Spinal cord (tissue), 9 donors: ENCODE measurements at regions not wholly inside any gene's neighbourhood (a gene's known extent, or its start where the extent isn't known, plus 50 kb on each side); places are given as distances from the start of the nearest gene placed in this dataset.

Experiments
- DNase-seq, 6 donors: peaks; one replicate each; pipeline versions ENCODE4 v3.0.0 to v3.0.0-alpha.2; 2013 to 2015; ENCODE audit warnings: low spot score in 6 of 6, low read depth in 4 of 6
- H3K27ac ChIP-seq: one replicate; pipeline ENCODE4 v1.5.1; 2013; ENCODE audit warnings: low read depth, low read length, control low read depth
- H3K27me3 ChIP-seq: one replicate; pipeline ENCODE4 v1.6.1; 2013; ENCODE audit warnings: low read length; ENCODE audit not compliant: control insufficient read depth, insufficient read depth
- H3K36me3 ChIP-seq: one replicate; pipeline ENCODE4 v1.6.1; 2013; ENCODE audit warnings: low read length; ENCODE audit not compliant: control insufficient read depth, insufficient read depth
- H3K4me1 ChIP-seq: one replicate; pipeline ENCODE4 v1.6.1; 2013; ENCODE audit warnings: low read length; ENCODE audit not compliant: control insufficient read depth, insufficient read depth
- H3K4me3 ChIP-seq: one replicate; pipeline ENCODE4 v1.5.1; 2013; ENCODE audit warnings: low read depth, low read length, control low read depth
- H3K9me3 ChIP-seq: one replicate; pipeline ENCODE4 v1.6.1; 2013; ENCODE audit warnings: low read length; ENCODE audit not compliant: control insufficient read depth, insufficient read depth
- WGBS: methylation state at CpG from one replicate; pipeline ENCODE4 v1.1.5; 2013; ENCODE audit warnings: missing lambda C conversion rate; ENCODE audit not compliant: insufficient coverage; 5-methylcytosine and 5-hydroxymethylcytosine counted together
- donor health status: healthy.

- no CpG with 5 or more reads among the region's 2 CpGs for WGBS
These were observed 133.2 kb downstream of the ADAMTS15 start for GRCh38 chr11:130581646-130582045.

GRCh38 chr11:130582176-130582575 lies 133.7 kb downstream of the ADAMTS15 start:
- H3K36me3 ChIP-seq = no peaks in the 10 kb centered on the region
- H3K4me1 ChIP-seq = peaks cover 18% of the 10 kb centered on the region
- WGBS = 100% methylated on average over 3 of the region's 5 CpGs
- no peak for DNase-seq
- peak overlapping the region; percentile 52 for H3K27ac ChIP-seq
- no peaks in the 10 kb centered on the region for H3K27me3 ChIP-seq
- H3K4me3 ChIP-seq = no peak overlapping the region
- H3K9me3 ChIP-seq = peaks cover 3% of the 10 kb centered on the region

More at GRCh38 chr11:130581646-130582045, 133.2 kb downstream of the ADAMTS15 start:
- Histone ChIP-seq H3K27ac (peak overlapping the region; percentile 52), H3K4me3 (no peak overlapping the region), H3K9me3 (no peaks in the 10 kb centered on the region), H3K4me1 (peaks cover 18% of the 10 kb centered on the region), H3K36me3 (no peaks in the 10 kb centered on the region), H3K27me3 (no peaks in the 10 kb centered on the region)
- DNase-seq = peak in 1 of 6 donors; percentile 18

GRCh38 chr11:130582981-130583380 lies 134.5 kb downstream of the ADAMTS15 start:
- H3K27ac ChIP-seq = peak overlapping the region; percentile 49
- H3K4me1 ChIP-seq = peaks cover 18% of the 10 kb centered on the region
- no peaks in the 10 kb centered on the region for H3K27me3 ChIP-seq
- DNase-seq = no peak
- no CpG with 5 or more reads among the region's 2 CpGs for WGBS
- H3K9me3 ChIP-seq = peaks cover 3% of the 10 kb centered on the region
- no peak overlapping the region for H3K4me3 ChIP-seq
- no peaks in the 10 kb centered on the region for H3K36me3 ChIP-seq

- Histone ChIP-seq H3K9me3 (peaks cover 3% of the 10 kb centered on the region), H3K4me3 (no peak overlapping the region), H3K36me3 (no peaks in the 10 kb centered on the region), H3K27ac (peak overlapping the region; percentile 49), H3K27me3 (no peaks in the 10 kb centered on the region), H3K4me1 (peaks cover 18% of the 10 kb centered on the region)
- WGBS = 44% methylated on average over 4 of the region's 4 CpGs
- DNase-seq = peak in 1 of 6 donors; percentile 69
These were observed 135.4 kb downstream of the ADAMTS15 start for GRCh38 chr11:130583801-130584211.

- no peak overlapping the region for H3K4me3 ChIP-seq
- H3K9me3 ChIP-seq = peaks cover 3% of the 10 kb centered on the region
- H3K27me3 ChIP-seq = no peaks in the 10 kb centered on the region
- no peaks in the 10 kb centered on the region for H3K36me3 ChIP-seq
- DNase-seq = no peak
- no peak overlapping the region for H3K27ac ChIP-seq
- peaks cover 13% of the 10 kb centered on the region for H3K4me1 ChIP-seq
- WGBS = 75% methylated on average over 5 of the region's 5 CpGs
These were observed 137.1 kb downstream of the ADAMTS15 start for GRCh38 chr11:130585545-130585944.

GRCh38 chr11:130587658-130588057 lies 139.2 kb downstream of the ADAMTS15 start:
- Histone ChIP-seq H3K4me1 (peaks cover 13% of the 10 kb centered on the region), H3K9me3 (peaks cover 3% of the 10 kb centered on the region), H3K27ac (no peak overlapping the region), H3K36me3 (no peaks in the 10 kb centered on the region), H3K4me3 (no peak overlapping the region), H3K27me3 (no peaks in the 10 kb centered on the region)
- DNase-seq = no peak
- 80% methylated on average over 2 of the region's 4 CpGs for WGBS

- no peaks in the 10 kb centered on the region for H3K27me3 ChIP-seq
- WGBS = no CpG with 5 or more reads among the region's 2 CpGs
- DNase-seq = no peak
- no peak overlapping the region for H3K27ac ChIP-seq
- H3K36me3 ChIP-seq = no peaks in the 10 kb centered on the region
- H3K9me3 ChIP-seq = peaks cover 3% of the 10 kb centered on the region
- peaks cover 13% of the 10 kb centered on the region for H3K4me1 ChIP-seq
- H3K4me3 ChIP-seq = no peak overlapping the region
These were observed 140.0 kb downstream of the ADAMTS15 start for GRCh38 chr11:130588471-130588870.

- Histone ChIP-seq H3K36me3 (no peaks in the 10 kb centered on the region), H3K27me3 (no peaks in the 10 kb centered on the region), H3K4me1 (no peaks in the 10 kb centered on the region), H3K4me3 (no peak overlapping the region), H3K27ac (no peak overlapping the region), H3K9me3 (peaks cover 1% of the 10 kb centered on the region)
- no peak for DNase-seq
- no CpG with 5 or more reads among the region's 2 CpGs for WGBS
These were observed 143.6 kb downstream of the ADAMTS15 start for GRCh38 chr11:130592056-130592455.

- DNase-seq = no peak
- H3K27ac ChIP-seq = no peak overlapping the region
- 90% methylated on average over 2 of the region's 2 CpGs for WGBS
- no peaks in the 10 kb centered on the region for H3K27me3 ChIP-seq
- no peaks in the 10 kb centered on the region for H3K4me1 ChIP-seq
- no peaks in the 10 kb centered on the region for H3K9me3 ChIP-seq
- no peak overlapping the region for H3K4me3 ChIP-seq
- no peaks in the 10 kb centered on the region for H3K36me3 ChIP-seq
These were observed 144.6 kb downstream of the ADAMTS15 start for GRCh38 chr11:130593064-130593463.

GRCh38 chr11:130598433-130598832 lies 150.0 kb downstream of the ADAMTS15 start:
- DNase-seq = no peak
- no peak overlapping the region for H3K4me3 ChIP-seq
- 95% methylated on average over 25 of the region's 25 CpGs for WGBS
- H3K36me3 ChIP-seq = no peaks in the 10 kb centered on the region
- peaks cover 35% of the 10 kb centered on the region for H3K4me1 ChIP-seq
- no peaks in the 10 kb centered on the region for H3K27me3 ChIP-seq
- H3K27ac ChIP-seq = no peak overlapping the region
- H3K9me3 ChIP-seq = no peaks in the 10 kb centered on the region
